OCI-LY3 (cell line): ENCODE measurements at regions not wholly inside any gene's neighbourhood (a gene's known extent, or its start where the extent isn't known, plus 50 kb on each side); places are given as distances from the start of the nearest gene placed in this dataset.

Experiments
- CTCF ChIP-seq: fragments of 200-600, 300-600 bp; sonication (generic); IDR thresholded peaks from 2 replicates; pipeline ENCODE4 v1.5.1; 2014; ENCODE audit warnings: antibody characterized with exemption, low read length, low read depth
- EZH2phosphoT487 ChIP-seq: fragments of 200-600 bp; shearing (Covaris generic); IDR thresholded peaks from 2 replicates; pipeline ENCODE4 v1.6.1; 2018; ENCODE audit warnings: antibody characterized with exemption, mixed run types, low read depth

GRCh38 chr7:81584667-81585066 is 185.2 kb downstream of the HGF start:
- TF ChIP-seq CTCF, result no peak
- no peak for TF ChIP-seq EZH2phosphoT487
